ENCODE measurements at regions not wholly inside any gene's neighbourhood (a gene's known extent, or its start where the extent isn't known, plus 50 kb on each side); places are given as distances from the start of the nearest gene placed in this dataset.
"Not testable (repeated sequence)": the region's sequence is repeated elsewhere in the genome, so short reads cannot be mapped to it uniquely, and the experiment has no call there.

DNA sequence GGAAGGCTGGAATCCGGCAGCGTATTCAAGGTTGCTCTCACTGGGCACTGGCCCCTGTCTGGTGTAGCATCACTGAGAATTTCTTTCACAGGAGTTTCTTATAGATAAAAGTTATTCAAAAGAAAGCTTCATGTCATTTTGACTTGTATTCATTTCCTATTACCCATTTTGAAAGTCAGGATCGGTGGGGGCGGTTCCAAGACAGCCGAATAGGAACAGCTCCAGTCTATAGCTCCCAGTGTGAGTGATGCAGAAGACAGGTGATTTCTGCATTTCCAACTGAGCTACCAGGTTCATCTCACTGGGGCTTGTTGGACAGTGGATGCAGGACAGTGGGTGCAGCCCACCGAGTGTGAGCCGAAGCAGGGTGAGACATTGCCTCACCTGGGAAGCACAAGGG lies 51.5 kb upstream of the CDC42EP3 start:
- not testable (repeated sequence) for DNase-seq (ENCODE audit: low spot score)

DNA sequence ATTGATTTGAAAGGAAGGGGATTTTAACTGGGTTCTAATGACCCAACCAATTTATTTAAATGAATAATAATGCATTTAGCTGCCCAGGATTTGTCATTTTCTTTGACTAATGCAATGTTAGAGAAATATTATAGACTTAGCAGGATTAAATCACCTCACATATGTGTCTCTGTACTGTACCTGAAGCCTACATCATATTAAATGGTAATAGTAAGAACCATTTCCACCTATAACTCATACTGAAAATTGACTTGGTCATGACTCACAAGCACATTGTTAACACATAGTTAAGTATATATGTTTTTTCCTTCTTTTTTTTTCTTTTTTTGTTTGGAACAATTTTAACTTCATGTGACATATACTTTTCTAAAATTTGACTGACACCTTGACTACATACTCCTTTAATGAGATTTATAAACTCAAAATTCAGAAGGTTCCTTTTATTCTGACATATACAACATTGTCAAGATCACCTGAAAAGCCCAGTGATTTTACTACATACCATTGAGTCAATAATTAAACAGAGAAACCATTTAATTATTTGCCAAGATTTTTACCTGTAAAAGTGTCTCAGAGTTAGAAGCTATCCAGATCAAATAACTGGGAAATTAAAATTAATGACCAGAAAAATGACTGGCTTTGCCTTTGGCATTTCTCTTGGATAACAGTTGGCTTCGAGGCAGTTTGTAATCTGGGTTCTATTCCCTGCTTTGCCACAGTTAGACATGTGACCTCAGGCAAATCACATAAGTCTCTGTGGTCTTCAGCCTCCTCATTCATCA lies 58.8 kb upstream of the CDC42EP3 start:
- peak; percentile 34 for DNase-seq (ENCODE audit: low spot score)

DNA sequence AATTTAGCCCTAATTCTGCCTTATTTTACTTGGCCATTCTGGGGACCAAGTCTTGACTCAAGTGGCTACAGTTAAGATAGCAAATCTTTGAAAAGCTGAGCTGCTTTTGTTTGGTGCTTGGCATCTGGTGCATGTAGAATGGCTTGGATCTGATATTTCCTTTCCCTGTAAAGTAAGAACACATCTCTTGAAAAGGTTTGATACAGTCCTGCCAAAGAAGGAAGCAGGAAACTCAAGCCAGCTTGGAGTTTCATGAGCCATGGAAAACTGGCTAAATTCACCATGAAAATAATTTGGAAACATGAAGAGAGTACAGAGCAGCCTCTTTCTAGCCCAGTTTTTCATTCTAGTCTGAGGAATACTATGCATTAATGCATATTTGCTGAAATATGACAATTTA lies 61.0 kb upstream of the CDC42EP3 start:
- DNase-seq (ENCODE audit: low spot score): not testable (repeated sequence)

DNA sequence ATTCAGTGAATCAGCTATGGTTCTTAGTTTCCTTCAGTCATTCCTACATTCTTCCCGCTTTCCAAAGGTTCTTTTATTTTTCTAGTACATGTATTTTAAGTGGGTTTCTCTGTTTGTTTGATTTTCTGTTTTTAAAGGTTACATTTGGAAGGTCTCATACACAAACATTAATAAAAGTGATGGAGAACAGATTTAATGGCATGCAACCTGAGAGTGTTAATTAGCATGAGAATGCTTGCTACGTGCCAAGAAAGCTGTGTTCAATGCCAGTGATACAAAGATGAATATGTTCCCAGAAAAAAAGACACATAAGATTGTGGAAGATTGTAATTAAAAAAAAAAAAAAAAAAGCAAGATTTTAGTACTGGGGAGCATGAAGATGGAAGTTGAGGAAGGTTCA lies 61.8 kb upstream of the CDC42EP3 start:
- no peak for DNase-seq (ENCODE audit: low spot score)

DNA sequence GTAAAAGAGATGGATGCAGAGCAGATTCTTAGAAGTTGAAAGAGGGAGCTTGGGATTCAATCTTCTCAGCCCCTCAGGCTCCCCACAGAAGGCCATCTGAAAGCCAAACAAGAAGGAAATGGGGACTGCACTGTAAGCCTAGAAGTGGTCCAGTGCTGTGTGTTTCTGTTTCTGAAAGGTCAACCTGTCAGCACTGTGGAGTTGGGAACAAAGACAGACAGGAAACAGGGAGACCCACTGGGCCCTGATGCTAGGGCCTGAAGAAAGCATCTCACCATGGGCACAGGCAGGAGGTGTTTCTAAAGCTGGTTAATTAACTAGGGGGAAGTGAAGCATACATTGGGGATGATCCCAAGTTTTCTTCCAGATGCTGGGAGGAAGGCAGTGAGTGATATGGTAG lies 62.5 kb upstream of the CDC42EP3 start:
- not testable (repeated sequence) for DNase-seq (ENCODE audit: low spot score)

DNA sequence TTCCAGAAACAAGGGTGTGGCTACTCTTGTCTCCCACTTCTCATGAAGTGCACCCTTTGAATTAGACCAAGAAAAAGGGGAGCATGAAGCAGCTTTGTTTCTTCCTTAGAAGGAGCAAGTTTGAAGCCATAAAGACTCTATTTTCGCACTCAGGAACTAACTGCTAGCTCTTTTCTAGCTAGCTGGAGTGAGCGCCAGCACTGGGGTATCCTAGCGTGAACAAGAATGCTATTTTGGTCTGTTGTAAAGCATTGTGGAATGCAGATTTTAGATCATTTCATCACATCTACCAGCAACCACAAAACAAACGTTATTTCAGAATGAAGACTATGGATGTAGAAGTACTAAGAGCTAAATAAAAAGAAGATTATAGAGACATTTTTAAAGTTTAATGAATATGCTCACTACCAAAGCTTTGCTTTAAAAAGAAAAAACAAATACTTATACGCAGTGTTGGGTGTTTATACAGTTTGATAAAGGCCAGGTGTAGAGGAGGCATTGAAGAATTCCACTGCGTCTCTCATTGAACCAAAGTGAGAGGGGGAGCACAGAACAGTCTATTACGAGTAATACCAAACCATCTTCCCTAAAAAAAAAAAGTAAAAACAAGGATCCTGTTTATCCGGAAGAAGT lies 63.6 kb upstream of the CDC42EP3 start:
- not testable (repeated sequence) for DNase-seq (ENCODE audit: low spot score)

DNA sequence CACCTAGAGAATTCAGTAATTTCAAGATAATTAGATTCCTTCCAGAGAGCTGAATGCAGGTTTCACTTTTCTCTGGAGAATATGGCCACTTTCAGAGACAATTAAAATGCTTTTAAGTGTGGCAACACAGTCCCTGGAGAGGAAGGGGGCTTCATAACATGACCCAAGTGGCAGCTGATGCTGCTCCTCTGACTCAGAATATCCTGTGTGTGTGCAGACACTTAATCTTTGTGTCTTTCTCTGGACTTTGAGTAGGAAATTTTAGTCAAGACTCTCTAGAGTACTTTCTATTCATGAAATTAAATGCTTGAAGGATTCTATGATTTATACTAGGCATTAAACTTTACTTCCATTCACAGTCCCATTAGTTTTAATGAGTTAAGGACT lies 64.1 kb upstream of the CDC42EP3 start:
- DNase-seq (ENCODE audit: low spot score): not testable (repeated sequence)

DNA sequence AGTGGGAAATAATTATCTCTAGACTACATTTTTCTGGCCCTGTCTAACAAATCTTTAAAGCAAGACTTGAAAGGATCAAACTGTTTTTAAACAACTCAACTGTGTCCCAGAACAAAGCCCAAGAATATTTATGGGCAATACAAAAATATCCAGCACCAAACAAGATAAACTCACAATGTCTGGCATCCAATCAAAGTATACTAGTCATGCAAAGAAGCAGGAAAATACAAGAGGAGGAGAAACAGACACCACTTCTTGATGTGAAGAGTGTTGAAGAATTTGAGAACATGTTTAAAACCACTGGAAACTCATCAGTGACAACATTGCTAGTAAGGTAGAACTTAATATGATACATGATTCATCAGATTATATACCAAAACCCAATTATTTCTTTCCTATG lies 66.1 kb upstream of the CDC42EP3 start:
- DNase-seq (ENCODE audit: low spot score): no peak

DNA sequence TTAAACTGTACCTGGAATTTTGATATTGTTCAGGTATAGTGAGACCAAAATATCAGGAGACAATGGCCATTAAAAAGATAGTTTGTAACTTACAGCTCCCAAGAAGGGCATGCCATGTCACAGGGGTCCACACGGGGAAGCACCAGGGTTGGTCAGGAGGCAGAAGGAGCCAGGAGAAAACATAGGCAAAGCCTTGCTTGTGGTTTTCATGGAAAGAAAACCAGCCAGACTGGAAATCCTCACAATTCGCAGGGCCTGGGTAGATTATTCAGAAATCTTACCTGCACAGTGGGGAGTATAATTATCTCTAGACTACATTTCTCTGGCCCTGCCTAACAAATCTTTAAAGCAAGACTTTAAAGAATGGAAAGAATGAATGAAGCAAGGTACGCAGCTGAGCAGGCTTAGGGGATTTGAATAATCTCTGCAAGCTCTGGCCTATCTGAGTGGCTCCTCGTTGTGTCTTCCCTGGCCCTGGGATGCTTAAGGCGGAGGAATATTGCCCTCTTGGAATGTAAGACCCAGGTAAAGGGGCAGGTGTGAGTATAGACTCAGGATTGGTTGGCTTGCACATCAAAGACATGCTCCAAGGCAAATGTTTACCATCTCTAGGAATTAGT lies 66.9 kb upstream of the CDC42EP3 start:
- no peak for DNase-seq (ENCODE audit: low spot score)

DNA sequence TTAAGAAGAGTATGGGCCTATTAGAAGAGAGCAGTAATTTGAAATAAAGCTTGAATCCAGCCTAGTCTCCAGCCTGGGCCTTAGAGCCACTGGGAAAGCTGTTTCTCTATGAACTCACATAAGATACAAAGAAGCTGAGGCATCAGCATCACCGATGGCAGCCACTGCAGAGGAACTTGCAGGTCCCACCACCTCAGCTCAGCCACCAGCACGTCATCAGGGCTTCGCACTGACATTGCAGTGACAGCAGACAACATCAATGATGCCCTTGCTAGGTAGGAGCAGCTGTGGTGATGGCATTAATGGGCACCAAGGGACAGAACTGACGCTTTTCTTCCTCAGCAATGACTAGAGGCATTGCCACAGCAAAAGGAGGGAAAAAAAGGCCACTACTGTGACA lies 67.7 kb upstream of the CDC42EP3 start:
- DNase-seq (ENCODE audit: low spot score): no peak

DNA sequence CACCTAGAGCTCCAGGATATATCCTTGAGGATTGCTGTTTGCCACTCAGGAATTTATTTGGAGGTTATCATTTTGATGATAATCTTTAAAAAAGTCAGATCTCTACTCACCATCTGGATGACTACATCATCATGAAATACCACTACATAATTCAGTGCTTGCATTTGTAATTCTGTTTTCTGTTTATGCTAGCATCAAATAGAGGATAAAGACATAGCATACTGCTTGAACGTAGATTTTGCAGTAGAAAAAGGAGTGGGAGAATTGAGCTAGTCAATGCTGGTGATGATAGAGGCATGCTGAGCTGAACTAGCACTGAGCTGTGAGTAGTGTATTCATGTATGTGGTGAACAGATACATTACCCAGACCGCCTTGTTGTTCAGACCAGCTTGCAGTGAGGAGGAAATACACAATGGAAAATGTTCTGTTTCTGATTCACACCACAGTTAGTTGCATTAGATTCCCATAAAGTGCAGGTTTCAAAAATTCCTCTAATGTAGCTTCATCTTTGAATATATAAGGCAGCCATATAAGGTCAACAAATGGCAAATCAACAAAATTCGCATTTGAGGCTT lies 68.8 kb upstream of the CDC42EP3 start:
- no peak for DNase-seq (ENCODE audit: low spot score)

DNA sequence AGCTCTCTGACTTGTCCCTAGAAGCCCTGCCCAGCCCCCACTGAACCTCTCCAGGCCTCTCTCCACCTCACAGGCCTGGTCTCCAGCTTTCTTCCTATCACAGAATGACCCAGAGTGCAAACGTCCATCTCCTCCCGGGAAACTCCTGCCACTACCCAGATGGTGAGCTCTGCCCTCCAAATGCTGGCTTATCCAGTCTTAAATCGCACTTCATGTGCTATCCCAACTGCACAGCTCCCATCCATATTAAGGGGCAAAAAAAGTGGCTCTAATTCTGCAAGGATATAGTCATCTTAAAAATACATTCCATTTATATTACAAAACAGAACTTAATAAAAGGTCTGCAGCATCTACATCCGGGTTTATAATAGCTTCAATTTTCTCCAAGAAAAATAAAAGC lies 70.8 kb upstream of the CDC42EP3 start:
- no peak for DNase-seq (ENCODE audit: low spot score)

DNA sequence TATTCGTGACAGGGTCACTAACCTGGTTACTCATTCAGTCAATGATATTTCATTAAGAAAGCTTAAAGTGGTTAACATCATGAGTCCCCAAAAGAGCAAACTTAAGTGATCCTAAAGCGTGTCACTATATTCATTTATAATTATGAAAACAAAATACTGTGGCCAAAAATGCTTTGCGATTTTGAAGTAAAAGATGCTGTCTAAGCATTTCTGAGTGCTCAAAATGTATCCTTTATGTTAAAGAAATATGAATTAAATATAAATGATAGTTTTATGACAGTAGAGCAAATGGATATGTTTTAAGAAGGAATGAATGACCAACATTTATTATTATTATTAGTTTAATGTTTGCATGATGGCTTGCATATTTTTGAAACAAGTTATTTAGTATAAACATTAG lies 72.6 kb upstream of the CDC42EP3 start:
- DNase-seq (ENCODE audit: low spot score): no peak

DNA sequence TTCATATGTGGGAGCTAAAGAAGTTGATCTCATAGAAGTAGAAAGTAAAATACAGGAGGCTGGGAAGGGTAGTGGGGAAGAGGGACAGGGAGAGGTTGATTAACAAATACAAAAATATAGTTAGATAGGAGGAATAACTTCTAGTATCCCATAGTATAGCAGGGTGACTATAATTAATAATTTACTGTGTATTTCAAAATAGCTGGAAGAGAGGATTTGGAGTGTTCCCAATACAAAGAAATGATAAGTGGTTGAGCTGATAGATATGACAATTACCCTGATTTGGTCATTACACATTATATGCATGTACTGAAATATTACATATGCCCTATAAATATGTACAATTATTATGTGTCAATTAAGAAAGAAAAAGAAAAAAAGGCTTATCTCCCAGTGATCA lies 73.5 kb upstream of the CDC42EP3 start:
- not testable (repeated sequence) for DNase-seq (ENCODE audit: low spot score)

DNA sequence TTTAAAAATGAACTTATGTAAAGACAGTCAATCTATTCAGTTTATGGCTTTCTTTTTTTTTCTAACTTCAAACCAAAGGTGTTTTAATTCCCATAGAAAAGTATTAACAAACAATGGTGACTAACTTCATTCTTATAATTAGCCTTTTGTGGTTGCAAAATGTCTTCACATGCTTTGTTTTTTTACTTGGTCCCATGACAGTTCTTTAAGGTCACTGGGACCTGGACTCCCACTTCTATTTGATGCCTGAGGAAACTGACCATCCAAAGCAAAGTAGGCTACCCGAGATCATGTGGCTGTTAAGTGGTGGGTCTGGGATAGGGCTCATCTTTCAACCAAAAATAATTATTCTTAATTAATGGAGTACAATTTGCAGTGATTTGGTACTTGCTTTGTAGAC lies 74.6 kb upstream of the CDC42EP3 start:
- DNase-seq (ENCODE audit: low spot score): not testable (repeated sequence)

DNA sequence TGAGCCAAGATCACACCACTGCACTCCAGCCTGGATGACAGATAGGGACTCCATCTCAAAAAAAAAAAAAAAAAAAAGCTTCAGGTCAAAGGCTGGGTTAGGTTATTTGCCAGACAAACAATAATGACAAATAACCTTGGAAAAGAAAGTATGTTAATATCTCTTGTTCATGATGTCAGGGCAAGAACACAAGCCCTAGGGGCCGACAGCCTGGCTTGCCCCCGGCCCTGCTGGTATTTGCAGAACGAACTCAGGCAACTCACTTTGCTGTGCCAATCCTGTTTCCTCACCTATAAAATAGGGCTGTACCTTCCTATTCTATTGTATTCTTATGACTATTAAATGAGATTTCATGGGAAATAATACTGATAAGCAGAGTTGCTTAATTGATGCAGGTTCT lies 75.4 kb upstream of the CDC42EP3 start:
- no peak for DNase-seq (ENCODE audit: low spot score)

DNA sequence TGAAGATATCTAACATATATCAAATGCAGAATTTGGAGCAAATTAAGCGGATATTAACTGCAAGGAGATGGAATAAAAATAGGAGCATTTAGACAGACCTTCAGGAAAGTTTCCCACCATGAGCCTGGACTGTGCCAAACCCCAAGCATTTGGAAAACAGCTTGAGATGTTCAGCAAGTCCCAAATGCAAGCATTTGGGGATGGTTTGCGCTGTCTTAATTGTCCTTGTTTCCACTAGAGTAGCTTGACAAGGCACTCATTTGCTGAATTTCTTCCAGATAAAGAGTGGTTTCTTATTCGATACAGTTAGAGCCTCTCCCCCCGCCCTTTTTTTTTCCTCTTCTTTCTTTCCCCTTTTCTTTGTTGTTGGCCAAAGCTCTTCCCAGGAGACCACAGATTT lies 77.1 kb upstream of the CDC42EP3 start:
- no peak for DNase-seq (ENCODE audit: low spot score)

DNA sequence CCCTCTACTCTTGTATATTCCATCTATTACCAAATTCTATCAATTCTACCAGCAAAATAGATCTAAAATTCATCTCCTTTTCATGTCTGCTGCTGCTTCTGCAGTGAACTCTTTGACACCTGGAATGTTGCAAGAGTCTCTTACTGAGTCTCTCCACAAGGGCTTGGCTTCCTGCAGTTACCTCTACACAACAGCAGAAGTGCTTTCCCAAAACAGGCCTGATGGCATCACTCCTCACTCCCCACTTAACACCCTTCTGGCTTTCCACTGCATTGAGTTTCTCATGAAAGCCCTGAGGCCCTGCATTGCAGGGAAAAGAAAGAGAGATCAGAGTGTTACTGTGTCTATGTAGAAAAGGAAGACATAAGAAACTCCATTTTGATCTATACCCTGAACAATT lies 78.8 kb upstream of the CDC42EP3 start:
- DNase-seq (ENCODE audit: low spot score): not testable (repeated sequence)

DNA sequence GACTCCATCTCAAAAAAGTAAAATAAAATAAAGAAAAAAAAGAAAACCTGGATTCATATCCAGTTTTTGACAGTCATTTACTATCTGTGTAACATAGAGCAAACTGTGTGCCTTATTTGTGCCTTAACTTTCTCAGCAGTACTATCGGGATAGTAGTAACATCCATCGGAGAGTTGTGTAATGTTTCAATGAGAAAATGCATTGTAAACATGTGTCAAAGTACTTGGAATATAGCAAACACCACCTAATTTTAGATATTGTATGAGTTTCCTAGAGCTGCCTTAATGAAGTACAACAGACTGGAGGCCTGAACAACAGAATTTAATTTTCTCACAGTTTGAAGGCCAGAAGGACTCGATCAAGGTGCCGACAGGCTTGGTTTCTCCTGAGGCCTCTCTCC lies 81.3 kb upstream of the CDC42EP3 start:
- DNase-seq (ENCODE audit: low spot score): no peak

DNA sequence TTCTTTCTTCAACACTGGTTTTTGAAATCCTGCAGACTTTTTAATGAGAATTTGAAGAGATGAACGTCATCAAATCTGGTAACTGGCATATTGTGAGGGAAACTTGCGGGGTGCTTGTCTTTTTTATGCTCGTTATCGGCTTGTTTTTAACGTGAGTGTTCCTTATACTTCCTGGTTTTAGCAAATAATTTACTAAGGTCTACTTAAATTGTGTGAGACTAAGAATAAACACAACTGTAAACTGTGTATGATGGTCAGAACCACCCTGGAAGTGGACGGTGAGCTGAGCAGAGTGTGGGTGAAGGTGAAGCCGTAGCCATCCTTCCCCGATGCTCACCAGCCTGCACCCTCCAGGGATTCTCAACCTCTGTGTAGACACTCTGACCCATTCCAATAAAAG lies 82.3 kb upstream of the CDC42EP3 start:
- no peak for DNase-seq (ENCODE audit: low spot score)

DNA sequence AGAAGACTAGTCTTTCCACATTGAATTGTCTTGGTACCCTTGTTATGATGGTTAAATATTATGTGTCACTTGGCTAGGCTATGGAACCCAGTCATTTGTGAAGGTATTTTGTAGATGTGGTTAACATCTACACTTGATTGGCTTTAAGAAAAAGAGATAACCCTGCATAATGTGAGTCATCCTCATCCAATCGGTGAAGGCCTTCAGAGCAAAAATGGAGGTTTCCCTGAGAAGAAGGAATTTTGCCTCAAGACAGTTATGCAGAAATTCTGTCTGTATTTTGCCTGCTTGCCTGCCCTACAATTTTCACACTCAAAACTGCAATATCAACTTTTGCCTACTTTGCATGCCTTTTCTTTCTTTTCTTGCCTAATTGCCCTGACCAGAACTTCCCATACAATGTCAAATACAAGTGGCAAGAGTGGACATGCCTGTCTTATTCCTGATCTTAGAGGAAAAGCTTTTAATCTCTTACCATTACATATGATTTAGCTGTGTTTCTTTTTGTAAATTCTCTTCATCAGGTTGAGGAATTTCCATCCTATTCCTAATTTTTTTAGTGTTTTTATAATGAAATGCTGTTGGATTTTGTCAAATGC lies 84.6 kb upstream of the CDC42EP3 start:
- not testable (repeated sequence) for DNase-seq (ENCODE audit: low spot score)

DNA sequence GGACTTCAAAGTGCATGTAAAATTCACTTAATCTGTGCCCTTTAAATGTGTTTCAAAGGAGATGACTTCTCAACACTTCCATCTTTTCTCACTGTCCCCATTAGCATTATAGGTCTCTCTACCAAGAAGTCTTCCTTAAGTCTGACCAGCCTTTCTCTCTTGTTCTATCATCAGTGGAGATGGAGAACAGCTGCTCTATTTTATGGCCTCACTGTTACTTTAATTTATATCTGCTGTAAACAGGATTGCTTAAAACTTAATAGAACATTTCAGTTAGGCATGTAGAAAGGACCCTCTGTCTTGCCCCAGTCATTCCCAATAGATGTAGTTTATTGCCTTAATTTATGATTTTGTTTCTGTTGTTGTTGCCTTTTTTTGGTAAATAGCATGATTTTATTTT lies 86.0 kb upstream of the CDC42EP3 start:
- DNase-seq (ENCODE audit: low spot score): not testable (repeated sequence)

Measured in activated CD4-positive, alpha-beta T cell treated with anti-CD3 and anti-CD28 coated beads, Interleukin-2, Interleukin-4, amounts not matched to agents 100 ng/mL and 50 ng/mL, durations not matched to agents 16 hours and 8 hours (primary cell).